ENCODE measurements at regions not wholly inside any gene's neighbourhood (a gene's known extent, or its start where the extent isn't known, plus 50 kb on each side); places are given as distances from the start of the nearest gene placed in this dataset.

GRCh38 chr17:72368191-72368590 is 247.4 kb downstream of the SOX9 start:
- H3K27me3 Mint-ChIP-seq (ENCODE audit: low read depth): no peaks in the 10 kb centered on the region; the same call in 1 of the 2 replicates
- peaks cover 3% of the 10 kb centered on the region for H3K9me3 Mint-ChIP-seq
- H3K36me3 Mint-ChIP-seq: no peaks in the 10 kb centered on the region
- no peak for DNase-seq (ENCODE audit: low spot score)
- H3K4me1 Mint-ChIP-seq: no peaks in the 10 kb centered on the region
- TF ChIP-seq ZNF671 (CRISPR knock-in tag; IDR thresholded peaks at IDR 0.05) (no peak), USF2 (CRISPR knock-in tag; IDR thresholded peaks at IDR 0.05) (no peak), GRHL2 (CRISPR knock-in tag; IDR thresholded peaks at IDR 0.05; ENCODE audit: insufficient replicate concordance, severe bottlenecking) (no peak)
- no peak overlapping the region for H3K4me3 Mint-ChIP-seq
- no peak overlapping the region for H3K27ac Mint-ChIP-seq
- ChIA-PET POLR2A (interaction anchor here (0.7 kb wide), 2 partner anchors 293 to 382 kb away, joined by 4 read pairs; no protein-coding TSS in a partner anchor), CTCF (no interaction called here)
- ATAC-seq: no peak

DNA sequence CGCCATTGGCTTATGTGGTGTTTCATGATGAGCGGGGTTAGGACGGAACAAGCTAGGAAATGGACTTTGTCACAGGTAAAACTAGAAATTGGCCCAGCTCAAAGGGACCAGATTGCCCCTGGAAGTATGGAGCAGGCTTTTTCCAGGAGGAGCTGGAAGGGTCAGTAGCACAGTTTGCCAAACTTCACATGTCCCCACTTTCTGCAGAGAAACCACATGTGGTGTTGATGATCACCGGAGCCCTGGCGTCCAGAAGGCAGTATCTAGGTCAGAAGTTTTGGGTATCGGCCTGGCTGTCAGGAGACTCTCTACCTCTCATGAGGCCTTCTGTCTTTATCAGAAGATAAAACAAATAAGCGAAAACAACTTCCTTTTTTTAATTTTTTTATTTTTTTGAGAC is 248.5 kb downstream of the SOX9 start:
- Mint-ChIP-seq H3K9me3 (peaks cover 3% of the 10 kb centered on the region), H3K27ac (no peak overlapping the region), H3K36me3 (no peaks in the 10 kb centered on the region), H3K27me3 (ENCODE audit: low read depth) (no peaks in the 10 kb centered on the region; the same call in 1 of the 2 replicates), H3K4me3 (no peak overlapping the region), H3K4me1 (peaks cover 2% of the 10 kb centered on the region)
- TF ChIP-seq ZNF396 (CRISPR knock-in tag; IDR thresholded peaks at IDR 0.05; ENCODE audit: borderline replicate concordance) (no peak), HMGA2 (CRISPR knock-in tag; IDR thresholded peaks at IDR 0.05) (no peak), CBFB (CRISPR knock-in tag; IDR thresholded peaks at IDR 0.05; ENCODE audit: low read depth) (no peak), MXD4 (CRISPR knock-in tag; IDR thresholded peaks at IDR 0.05; ENCODE audit: borderline replicate concordance) (no peak), E2F4 (CRISPR knock-in tag; IDR thresholded peaks at IDR 0.05; ENCODE audit: borderline replicate concordance, low read depth) (no peak), SMAD4 (CRISPR knock-in tag; IDR thresholded peaks at IDR 0.05) (no peak), ELF4 (CRISPR knock-in tag; IDR thresholded peaks at IDR 0.05; ENCODE audit: low read depth) (no peak), AR (CRISPR knock-in tag; IDR thresholded peaks at IDR 0.05) (no peak), ZBTB21 (CRISPR knock-in tag; IDR thresholded peaks at IDR 0.05; ENCODE audit: borderline replicate concordance) (no peak), IRF2 (CRISPR knock-in tag; IDR thresholded peaks at IDR 0.05; ENCODE audit: borderline replicate concordance, low read depth) (no peak), NR1H2 (CRISPR knock-in tag; IDR thresholded peaks at IDR 0.05) (no peak), GTF2I (CRISPR knock-in tag; conservative IDR thresholded peaks at IDR 0.05) (no peak), ZSCAN18 (CRISPR knock-in tag; IDR thresholded peaks at IDR 0.05) (no peak), IRF1 (CRISPR knock-in tag; IDR thresholded peaks at IDR 0.05) (no peak), GABPB1 (CRISPR knock-in tag; IDR thresholded peaks at IDR 0.05) (no peak), ETV6 (CRISPR knock-in tag; IDR thresholded peaks at IDR 0.05) (no peak)
- TF ChIP-seq, protein P1, sequence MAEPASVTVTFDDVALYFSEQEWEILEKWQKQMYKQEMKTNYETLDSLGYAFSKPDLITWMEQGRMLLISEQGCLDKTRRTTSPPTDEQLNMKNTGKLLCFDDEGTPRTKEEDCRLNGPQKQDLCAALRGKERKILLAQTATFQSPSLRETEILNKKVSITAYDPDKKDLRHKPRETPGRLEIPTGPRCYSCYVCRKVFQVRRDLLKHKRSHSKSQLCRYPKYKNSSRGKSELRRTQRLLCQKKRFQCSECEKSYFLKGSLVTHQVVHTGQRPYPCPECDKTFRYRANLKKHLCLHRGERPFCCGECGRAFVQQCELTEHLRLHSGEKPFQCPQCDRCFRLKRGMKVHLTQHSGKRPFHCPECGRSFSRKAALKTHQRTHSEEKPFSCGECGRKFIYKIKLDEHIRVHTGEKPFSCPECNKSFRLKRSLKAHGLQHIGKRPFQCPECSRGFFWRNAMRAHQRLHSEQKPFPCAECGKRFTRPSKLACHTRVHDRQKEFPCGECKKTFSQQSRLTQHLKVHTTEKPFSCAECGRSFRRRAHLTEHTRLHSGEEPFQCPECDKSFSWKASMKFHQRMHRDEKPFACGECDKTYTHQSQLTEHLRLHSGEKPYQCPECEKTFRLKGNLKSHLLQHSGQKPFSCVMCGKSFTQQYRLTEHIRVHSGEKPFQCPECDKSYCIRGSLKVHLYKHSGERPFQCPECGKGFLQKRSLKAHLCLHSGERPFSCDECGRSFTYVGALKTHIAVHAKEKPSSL (CRISPR knock-in tag; conservative IDR thresholded peaks at IDR 0.05): no peak
- TF ChIP-seq, protein P2, sequence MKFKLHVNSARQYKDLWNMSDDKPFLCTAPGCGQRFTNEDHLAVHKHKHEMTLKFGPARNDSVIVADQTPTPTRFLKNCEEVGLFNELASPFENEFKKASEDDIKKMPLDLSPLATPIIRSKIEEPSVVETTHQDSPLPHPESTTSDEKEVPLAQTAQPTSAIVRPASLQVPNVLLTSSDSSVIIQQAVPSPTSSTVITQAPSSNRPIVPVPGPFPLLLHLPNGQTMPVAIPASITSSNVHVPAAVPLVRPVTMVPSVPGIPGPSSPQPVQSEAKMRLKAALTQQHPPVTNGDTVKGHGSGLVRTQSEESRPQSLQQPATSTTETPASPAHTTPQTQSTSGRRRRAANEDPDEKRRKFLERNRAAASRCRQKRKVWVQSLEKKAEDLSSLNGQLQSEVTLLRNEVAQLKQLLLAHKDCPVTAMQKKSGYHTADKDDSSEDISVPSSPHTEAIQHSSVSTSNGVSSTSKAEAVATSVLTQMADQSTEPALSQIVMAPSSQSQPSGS (CRISPR knock-in tag; IDR thresholded peaks at IDR 0.05; ENCODE audit: borderline replicate concordance, low read depth): no peak
- CTCF ChIA-PET: no interaction called here
- DNase-seq (ENCODE audit: low spot score) (no peak), ATAC-seq (no peak)
- POLR2A ChIA-PET: no interaction called here

All from WTC11 (cell line).